SK-N-SH (cell line): ENCODE measurements at regions not wholly inside any gene's neighbourhood (a gene's known extent, or its start where the extent isn't known, plus 50 kb on each side); places are given as distances from the start of the nearest gene placed in this dataset.

ENCODE experiments used
- CTCF ChIP-seq: fragments of 200-600 bp; sonication (generic); IDR thresholded peaks from 2 replicates; pipeline ENCODE4 v1.6.1; 2017; ENCODE audit warnings: antibody characterized with exemption, mild to moderate bottlenecking, moderate library complexity
- EZH2phosphoT487 ChIP-seq: fragments of 200-600 bp; sonication (generic); IDR thresholded peaks from 2 replicates; pipeline ENCODE4 v1.6.1; 2017; ENCODE audit warnings: low read depth, mixed run types, mild to moderate bottlenecking, antibody characterized with exemption, moderate library complexity, borderline replicate concordance
- GABPA ChIP-seq: IDR thresholded peaks from 2 replicates; pipeline ENCODE4 v1.4.0; 2012; ENCODE audit warnings: low read depth, mild to moderate bottlenecking
- MXI1 ChIP-seq: IDR thresholded peaks from 2 replicates; pipeline ENCODE4 v1.6.1; 2012; ENCODE audit warnings: mild to moderate bottlenecking, low read depth, low read length, improper control_type of control experiment
- SMC3 ChIP-seq: IDR thresholded peaks from 2 replicates; pipeline ENCODE4 v1.6.1; 2012; ENCODE audit warnings: low read depth, low read length, improper control_type of control experiment

- TF ChIP-seq GABPA (no peak), EZH2phosphoT487 (no peak), CTCF (no peak), MXI1 (no peak), SMC3 (no peak)
Observed at GRCh38 chrX:107548775-107549174, 79.5 kb upstream of the PRPS1 start.
